ENCODE measurements at regions not wholly inside any gene's neighbourhood (a gene's known extent, or its start where the extent isn't known, plus 50 kb on each side); places are given as distances from the start of the nearest gene placed in this dataset.
"Not testable (repeated sequence)": the region's sequence is repeated elsewhere in the genome, so short reads cannot be mapped to it uniquely, and the experiment has no call there.

GRCh38 chr4:9702019-9702418 is 79.4 kb upstream of the DRD5 start:
- H2BK15ac ChIP-seq (ENCODE audit: low read depth, low read length); H3K27ac Mint-ChIP-seq; H3K9ac ChIP-seq (ENCODE audit: extremely low read depth, insufficient read length, low read length); H3T11ph ChIP-seq (ENCODE audit: low read length); H3K27me3 Mint-ChIP-seq (ENCODE audit: low read depth); H2AFZ ChIP-seq (ENCODE audit: low read length); H3K23ac ChIP-seq (ENCODE audit: insufficient read length, low read depth, low read length); H3K4me2 ChIP-seq (ENCODE audit: insufficient read depth, insufficient read length, low read length); H3K23me2 ChIP-seq (ENCODE audit: insufficient read length, low read depth, low read length, poor library complexity, severe bottlenecking); H3K18ac ChIP-seq (ENCODE audit: insufficient read length, low read depth, low read length); H4K20me1 ChIP-seq (ENCODE audit: control insufficient read depth, insufficient read depth, insufficient read length); H2BK5ac ChIP-seq (ENCODE audit: insufficient read length, low read length); H3K4me1 Mint-ChIP-seq; H3K4ac ChIP-seq (ENCODE audit: low read depth, low read length); H2BK120ac ChIP-seq (ENCODE audit: low read depth, low read length, poor library complexity, severe bottlenecking); H3K79me2 ChIP-seq (ENCODE audit: insufficient read depth, low read length); H4K5ac ChIP-seq (ENCODE audit: insufficient read length, low read depth, low read length); H3K9me3 Mint-ChIP-seq; H2AK5ac ChIP-seq (ENCODE audit: insufficient read length, low read length); DNase-seq; H3K9me3 ChIP-seq (ENCODE audit: control insufficient read depth, low read depth, low read length); H3K4me3 Mint-ChIP-seq; H3K79me1 ChIP-seq (ENCODE audit: insufficient read depth, low read depth, low read length, poor library complexity, severe bottlenecking); H3K36me3 Mint-ChIP-seq (ENCODE audit: insufficient read depth in 1 of 3, low read depth in 3 of 3); H3K4me1 ChIP-seq (ENCODE audit: insufficient read depth, low read length); H2BK12ac ChIP-seq (ENCODE audit: insufficient read length, low read depth, low read length); H4K91ac ChIP-seq (ENCODE audit: insufficient read length, low read depth, low read length); H3K14ac ChIP-seq (ENCODE audit: insufficient read depth, low read length); H3K27ac ChIP-seq (ENCODE audit: insufficient read length, low read depth, low read length); H4K8ac ChIP-seq (replicated peaks; ENCODE audit: insufficient read length, low read depth, low read length); H3K56ac ChIP-seq (ENCODE audit: insufficient read length, low read depth, low read length); H2BK20ac ChIP-seq (ENCODE audit: low read depth, low read length, poor library complexity, severe bottlenecking); H3K27me3 ChIP-seq (ENCODE audit: insufficient read depth, low read length): not testable (repeated sequence)
- no CpG with 5 or more reads among the region's 6 CpGs for WGBS (ENCODE audit: extremely low coverage, insufficient read length, low lambda C conversion rate)

GRCh38 chr4:9702696-9703095 is 78.7 kb upstream of the DRD5 start:
- H3K9me3 ChIP-seq (ENCODE audit: control insufficient read depth, low read depth, low read length); H2BK120ac ChIP-seq (ENCODE audit: low read depth, low read length, poor library complexity, severe bottlenecking); H3T11ph ChIP-seq (ENCODE audit: low read length); H3K27me3 Mint-ChIP-seq (ENCODE audit: low read depth); H3K23me2 ChIP-seq (ENCODE audit: insufficient read length, low read depth, low read length, poor library complexity, severe bottlenecking); H4K5ac ChIP-seq (ENCODE audit: insufficient read length, low read depth, low read length); H3K14ac ChIP-seq (ENCODE audit: insufficient read depth, low read length); H3K9me3 Mint-ChIP-seq; H3K27ac Mint-ChIP-seq; H2BK12ac ChIP-seq (ENCODE audit: insufficient read length, low read depth, low read length); H3K36me3 Mint-ChIP-seq (ENCODE audit: insufficient read depth in 1 of 3, low read depth in 3 of 3); H3K9ac ChIP-seq (ENCODE audit: extremely low read depth, insufficient read length, low read length); H2BK20ac ChIP-seq (ENCODE audit: low read depth, low read length, poor library complexity, severe bottlenecking); H4K91ac ChIP-seq (ENCODE audit: insufficient read length, low read depth, low read length); H2BK5ac ChIP-seq (ENCODE audit: insufficient read length, low read length); H3K56ac ChIP-seq (ENCODE audit: insufficient read length, low read depth, low read length); H3K4me3 Mint-ChIP-seq; H3K23ac ChIP-seq (ENCODE audit: insufficient read length, low read depth, low read length); H4K20me1 ChIP-seq (ENCODE audit: control insufficient read depth, insufficient read depth, insufficient read length); DNase-seq; H3K4me1 Mint-ChIP-seq; H3K18ac ChIP-seq (ENCODE audit: insufficient read length, low read depth, low read length); H3K4ac ChIP-seq (ENCODE audit: low read depth, low read length); H3K4me1 ChIP-seq (ENCODE audit: insufficient read depth, low read length); H3K27me3 ChIP-seq (ENCODE audit: insufficient read depth, low read length); H2AFZ ChIP-seq (ENCODE audit: low read length); H4K8ac ChIP-seq (replicated peaks; ENCODE audit: insufficient read length, low read depth, low read length); H3K27ac ChIP-seq (ENCODE audit: insufficient read length, low read depth, low read length); H2AK5ac ChIP-seq (ENCODE audit: insufficient read length, low read length); H3K79me1 ChIP-seq (ENCODE audit: insufficient read depth, low read depth, low read length, poor library complexity, severe bottlenecking); H2BK15ac ChIP-seq (ENCODE audit: low read depth, low read length); H3K4me2 ChIP-seq (ENCODE audit: insufficient read depth, insufficient read length, low read length); H3K79me2 ChIP-seq (ENCODE audit: insufficient read depth, low read length): not testable (repeated sequence)
- no CpG with 5 or more reads among the region's 9 CpGs for WGBS (ENCODE audit: extremely low coverage, insufficient read length, low lambda C conversion rate)

All from H9 (cell line).